Tibial nerve (tissue), 4 donors: ENCODE measurements at regions not wholly inside any gene's neighbourhood (a gene's known extent, or its start where the extent isn't known, plus 50 kb on each side); places are given as distances from the start of the nearest gene placed in this dataset.

ENCODE experiments used
- DNase-seq, 2 donors: peaks; one replicate each; pipeline ENCODE4 v3.0.0-alpha.2; 2019; ENCODE audit warnings: low spot score in 2 of 2
- H3K27ac ChIP-seq, 4 donors: fragments of 200-600 bp; sonication (generic) in 3 of 4; one replicate each; pipeline ENCODE4 v1.5.1; 2017 to 2019; ENCODE audit warnings: mild to moderate bottlenecking in 1 of 4
- H3K27me3 ChIP-seq, 2 donors: fragments of 200-600 bp; sonication (generic) in 1 of 2; one replicate each; pipeline versions ENCODE4 v1.5.1 to v1.6.0; 2017 to 2019
- H3K36me3 ChIP-seq, 3 donors: fragments of 200-600 bp; sonication (generic); one replicate each; pipeline ENCODE4 v1.5.1; 2018 to 2019
- H3K4me1 ChIP-seq, 4 donors: fragments of 200-600 bp; sonication (generic) in 3 of 4; one replicate each; pipeline ENCODE4 v1.5.1; 2017 to 2019
- H3K4me3 ChIP-seq, 4 donors: fragments of 200-600 bp; sonication (generic) in 3 of 4; one replicate each; pipeline ENCODE4 v1.5.1; 2017 to 2019; ENCODE audit warnings: mild to moderate bottlenecking in 1 of 4, moderate library complexity in 1 of 4
- H3K9me3 ChIP-seq, 4 donors: fragments of 200-600 bp; sonication (generic) in 3 of 4; one replicate each; pipeline ENCODE4 v1.5.1; 2017 to 2019
- EP300 ChIP-seq, 2 donors: sonication (generic); formaldehyde crosslinking; IDR thresholded peaks; one replicate each; pipeline ENCODE4 v1.6.1; 2017; ENCODE audit warnings: antibody characterized with exemption in 2 of 2, mild to moderate bottlenecking in 1 of 2
- POLR2A ChIP-seq, 2 donors: fragments of 450-650 bp; IDR thresholded peaks; one replicate each; pipeline ENCODE4 v1.6.1; 2017; ENCODE audit warnings: antibody characterized with exemption in 2 of 2, mild to moderate bottlenecking in 2 of 2, moderate library complexity in 2 of 2
- WGBS, 2 donors: methylation state at CpG; one replicate each; pipeline ENCODE4 v1.1.5; 2018; 5-methylcytosine and 5-hydroxymethylcytosine counted together
- TF ChIP-seq, protein P1 (sequence below), 5 experiments: fragments of 200-600 bp in 3 of 5; fragments of 450-650 bp in 2 of 5; sonication (generic) in 3 of 5; IDR thresholded peaks; one replicate each; pipeline ENCODE4 v1.5.1; 2016 to 2019; ENCODE audit warnings: antibody characterized with exemption in 5 of 5, mild to moderate bottlenecking in 3 of 5, moderate library complexity in 2 of 5

GRCh38 chr16:13437413-13437795, 482.6 kb upstream of the ERCC4 start:
- no peak for DNase-seq
- TF ChIP-seq, protein P1, sequence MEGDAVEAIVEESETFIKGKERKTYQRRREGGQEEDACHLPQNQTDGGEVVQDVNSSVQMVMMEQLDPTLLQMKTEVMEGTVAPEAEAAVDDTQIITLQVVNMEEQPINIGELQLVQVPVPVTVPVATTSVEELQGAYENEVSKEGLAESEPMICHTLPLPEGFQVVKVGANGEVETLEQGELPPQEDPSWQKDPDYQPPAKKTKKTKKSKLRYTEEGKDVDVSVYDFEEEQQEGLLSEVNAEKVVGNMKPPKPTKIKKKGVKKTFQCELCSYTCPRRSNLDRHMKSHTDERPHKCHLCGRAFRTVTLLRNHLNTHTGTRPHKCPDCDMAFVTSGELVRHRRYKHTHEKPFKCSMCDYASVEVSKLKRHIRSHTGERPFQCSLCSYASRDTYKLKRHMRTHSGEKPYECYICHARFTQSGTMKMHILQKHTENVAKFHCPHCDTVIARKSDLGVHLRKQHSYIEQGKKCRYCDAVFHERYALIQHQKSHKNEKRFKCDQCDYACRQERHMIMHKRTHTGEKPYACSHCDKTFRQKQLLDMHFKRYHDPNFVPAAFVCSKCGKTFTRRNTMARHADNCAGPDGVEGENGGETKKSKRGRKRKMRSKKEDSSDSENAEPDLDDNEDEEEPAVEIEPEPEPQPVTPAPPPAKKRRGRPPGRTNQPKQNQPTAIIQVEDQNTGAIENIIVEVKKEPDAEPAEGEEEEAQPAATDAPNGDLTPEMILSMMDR (IDR thresholded peaks at IDR 0.05) = no peak
- TF ChIP-seq POLR2A (IDR thresholded peaks at IDR 0.05) (no peak), EP300 (IDR thresholded peaks at IDR 0.05) (no peak)
- no peaks in the 10 kb centered on the region for H3K4me1 ChIP-seq
- H3K27me3 ChIP-seq = no peaks in the 10 kb centered on the region
- H3K27ac ChIP-seq = no peak overlapping the region
- H3K36me3 ChIP-seq = no peaks in the 10 kb centered on the region
- no peak overlapping the region for H3K4me3 ChIP-seq
- 53 to 69% methylated on average over 5 of the region's 5 CpGs for WGBS, 2 donors
- H3K9me3 ChIP-seq = no peaks in the 10 kb centered on the region

DNA sequence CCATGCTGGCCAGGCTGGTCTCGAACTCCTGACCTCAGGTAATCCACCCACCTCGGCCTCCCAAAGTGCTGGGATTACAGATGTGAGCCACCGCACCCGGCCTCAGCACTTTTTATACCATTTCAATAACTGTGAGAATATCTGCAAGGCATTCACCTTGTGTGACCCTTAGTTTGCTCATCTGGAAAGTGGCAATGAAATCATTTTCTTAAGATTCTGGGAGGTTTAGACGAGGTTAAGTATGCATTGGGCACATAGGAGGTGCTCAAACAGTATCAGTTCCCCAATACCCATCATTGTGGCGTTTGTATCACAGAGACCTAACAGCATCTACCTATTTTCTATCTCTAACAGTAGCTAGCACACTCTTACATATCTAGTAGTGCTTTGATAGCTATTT, 481.9 kb upstream of the ERCC4 start:
- H3K4me1 ChIP-seq = no peaks in the 10 kb centered on the region
- no peaks in the 10 kb centered on the region for H3K9me3 ChIP-seq
- TF ChIP-seq POLR2A (IDR thresholded peaks at IDR 0.05) = no peak
- TF ChIP-seq, protein P1 (IDR thresholded peaks at IDR 0.05) = no peak
- TF ChIP-seq EP300 (IDR thresholded peaks at IDR 0.05) = no peak
- DNase-seq = no peak
- H3K27ac ChIP-seq = no peak overlapping the region
- H3K36me3 ChIP-seq = no peaks in the 10 kb centered on the region
- WGBS, 2 donors = 73 to 79% methylated on average over 6 of the region's 6 CpGs
- no peak overlapping the region for H3K4me3 ChIP-seq
- H3K27me3 ChIP-seq = no peaks in the 10 kb centered on the region

- Histone ChIP-seq H3K4me1 (no peaks in the 10 kb centered on the region), H3K4me3 (no peak overlapping the region), H3K27ac (no peak overlapping the region), H3K27me3 (no peaks in the 10 kb centered on the region), H3K36me3 (no peaks in the 10 kb centered on the region), H3K9me3 (no peaks in the 10 kb centered on the region)
- TF ChIP-seq, protein P1 (IDR thresholded peaks at IDR 0.05) = no peak
- no peak for TF ChIP-seq POLR2A (IDR thresholded peaks at IDR 0.05)
- TF ChIP-seq EP300 (IDR thresholded peaks at IDR 0.05) = no peak
- 70% methylated on average over 9 of the region's 9 CpGs for WGBS, 2 donors
- DNase-seq = no peak
These were observed 480.2 kb upstream of the ERCC4 start for GRCh38 chr16:13439766-13440165.

- Histone ChIP-seq H3K4me3 (no peak overlapping the region), H3K36me3 (no peaks in the 10 kb centered on the region), H3K27ac (no peak overlapping the region), H3K9me3 (no peaks in the 10 kb centered on the region), H3K4me1 (no peaks in the 10 kb centered on the region), H3K27me3 (no peaks in the 10 kb centered on the region)
- WGBS, 2 donors = 65 to 71% methylated on average over 3 of the region's 3 CpGs
- DNase-seq = no peak
- TF ChIP-seq POLR2A (IDR thresholded peaks at IDR 0.05) (no peak), EP300 (IDR thresholded peaks at IDR 0.05) (no peak)
- TF ChIP-seq, protein P1 (IDR thresholded peaks at IDR 0.05) = no peak
These were observed 478.3 kb upstream of the ERCC4 start for GRCh38 chr16:13441675-13442074.

- H3K4me3 ChIP-seq = no peak overlapping the region
- no peaks in the 10 kb centered on the region for H3K36me3 ChIP-seq
- no peak overlapping the region for H3K27ac ChIP-seq
- DNase-seq = no peak
- H3K9me3 ChIP-seq = no peaks in the 10 kb centered on the region
- H3K4me1 ChIP-seq = no peaks in the 10 kb centered on the region
- TF ChIP-seq, protein P1 (IDR thresholded peaks at IDR 0.05) = no peak
- TF ChIP-seq POLR2A (IDR thresholded peaks at IDR 0.05) = no peak
- no peak for TF ChIP-seq EP300 (IDR thresholded peaks at IDR 0.05)
- no peaks in the 10 kb centered on the region for H3K27me3 ChIP-seq
- WGBS, 2 donors = 49 to 54% methylated on average over 4 of the region's 4 CpGs
These were observed 471.6 kb upstream of the ERCC4 start for GRCh38 chr16:13448346-13448745.
